Activated T-helper 2 cell treated with anti-CD3 and anti-CD28 coated beads, Interferon-gamma antibody, Interleukin-2, Interleukin-4, amounts not matched to agents 10 μg/mL and 5 μg/mL and 100 μg/mL, durations not matched to agents 14 hours and 24 hours and 36 hours (primary cell): ENCODE measurements at regions not wholly inside any gene's neighbourhood (a gene's known extent, or its start where the extent isn't known, plus 50 kb on each side); places are given as distances from the start of the nearest gene placed in this dataset.

Experiments
- DNase-seq: peaks from one replicate; pipeline ENCODE4 v3.0.0; 2021; ENCODE audit warnings: low spot score
- H3K27ac Mint-ChIP-seq: one replicate; pipeline ENCODE4 v1.8.0; 2021; ENCODE audit warnings: mixed read lengths
- H3K27me3 Mint-ChIP-seq: one replicate; pipeline ENCODE4 v1.8.0; 2021; ENCODE audit warnings: low read depth, mixed read lengths
- H3K36me3 Mint-ChIP-seq: one replicate; pipeline ENCODE4 v1.8.0; 2021; ENCODE audit warnings: low read depth, mixed read lengths
- H3K4me1 Mint-ChIP-seq: one replicate; pipeline ENCODE4 v1.8.0; 2021; ENCODE audit warnings: low read depth, mixed read lengths
- H3K4me3 Mint-ChIP-seq: one replicate; pipeline ENCODE4 v1.8.0; 2021; ENCODE audit warnings: low read depth, mild to moderate bottlenecking, moderate library complexity, mixed read lengths
- H3K9me3 Mint-ChIP-seq: one replicate; pipeline ENCODE4 v1.8.0; 2021; ENCODE audit warnings: mixed read lengths
- intact Hi-C: fragments of 100-400 bp; cut with micrococcal nuclease; formaldehyde crosslinking; loops from one replicate; pipeline ENCODE4 v1.15.1; 2023

DNA sequence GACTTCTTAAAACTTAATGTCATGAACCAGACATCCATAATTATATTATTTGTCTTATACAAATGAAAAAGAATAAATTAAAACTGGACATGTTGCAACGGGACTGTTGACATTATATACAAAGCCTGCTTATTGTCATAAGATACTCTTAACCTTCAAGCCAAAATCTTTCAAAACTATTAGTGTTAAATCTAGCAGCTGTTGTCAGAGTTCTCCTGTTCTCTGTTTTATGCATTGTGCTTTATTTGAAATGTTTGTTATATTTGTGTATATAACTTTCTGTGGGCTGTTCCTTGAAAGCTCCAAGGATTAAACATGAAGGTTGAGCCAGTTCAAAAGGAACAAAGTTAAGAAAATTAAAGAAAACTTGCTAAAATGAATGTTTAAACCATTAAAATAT lies 335.5 kb upstream of the NT5C1B start:
- Mint-ChIP-seq H3K4me3 (no peak overlapping the region), H3K4me1 (no peaks in the 10 kb centered on the region), H3K36me3 (no peaks in the 10 kb centered on the region), H3K27ac (no peak overlapping the region), H3K27me3 (no peaks in the 10 kb centered on the region), H3K9me3 (no peaks in the 10 kb centered on the region)
- intact Hi-C loops: no loop called here
- no peak for DNase-seq

- intact Hi-C loops: no loop called here
- no peak overlapping the region for H3K27ac Mint-ChIP-seq
- no peaks in the 10 kb centered on the region for H3K27me3 Mint-ChIP-seq
- H3K9me3 Mint-ChIP-seq: no peaks in the 10 kb centered on the region
- no peaks in the 10 kb centered on the region for H3K4me1 Mint-ChIP-seq
- no peaks in the 10 kb centered on the region for H3K36me3 Mint-ChIP-seq
- DNase-seq: no peak
- H3K4me3 Mint-ChIP-seq: no peak overlapping the region
These were observed 335.0 kb upstream of the NT5C1B start for GRCh38 chr2:18924386-18924785.

DNA sequence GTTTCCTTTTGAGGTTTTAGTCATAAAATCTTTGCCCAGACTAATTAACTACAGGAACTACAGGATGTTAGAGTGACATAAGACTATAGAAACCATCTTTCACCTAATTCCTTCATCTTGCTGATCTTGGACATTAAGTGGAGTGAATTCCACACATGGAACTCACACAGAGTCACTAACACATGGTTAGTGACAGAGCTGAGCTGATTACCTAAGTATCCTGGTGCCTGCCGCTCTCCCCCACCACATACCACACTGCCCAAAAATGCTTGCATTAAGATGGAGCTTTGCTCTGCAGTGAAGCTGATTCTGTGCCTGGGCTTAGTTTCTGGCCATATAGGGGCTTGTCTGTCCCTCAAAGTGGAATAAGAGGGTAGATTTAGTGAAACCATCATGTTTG lies 332.9 kb upstream of the NT5C1B start:
- H3K9me3 Mint-ChIP-seq: no peaks in the 10 kb centered on the region
- no peak overlapping the region for H3K4me3 Mint-ChIP-seq
- DNase-seq: no peak
- H3K27me3 Mint-ChIP-seq: no peaks in the 10 kb centered on the region
- intact Hi-C loops: no loop called here
- H3K36me3 Mint-ChIP-seq: no peaks in the 10 kb centered on the region
- no peaks in the 10 kb centered on the region for H3K4me1 Mint-ChIP-seq
- H3K27ac Mint-ChIP-seq: no peak overlapping the region

DNA sequence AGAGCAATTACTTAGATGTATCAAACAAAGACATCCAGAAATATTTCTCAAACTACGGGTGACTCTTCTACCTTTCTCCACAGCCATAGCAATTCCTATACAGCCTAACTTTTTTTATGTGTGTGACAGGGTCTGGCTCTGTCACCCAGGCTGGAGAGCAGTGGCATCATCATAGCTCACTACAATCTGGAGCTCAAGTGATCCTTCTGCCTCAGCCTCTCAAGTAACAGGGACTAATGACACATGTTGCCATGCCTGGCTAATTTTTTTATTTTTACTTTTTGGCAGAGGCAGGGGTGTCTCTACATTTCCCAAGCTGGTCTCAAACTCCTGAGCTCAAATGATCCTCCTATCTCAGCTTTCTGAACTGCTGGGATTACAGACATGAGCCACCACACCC lies 328.9 kb upstream of the NT5C1B start:
- Mint-ChIP-seq H3K36me3 (no peaks in the 10 kb centered on the region), H3K4me1 (no peaks in the 10 kb centered on the region), H3K27me3 (no peaks in the 10 kb centered on the region), H3K27ac (no peak overlapping the region), H3K4me3 (no peak overlapping the region), H3K9me3 (no peaks in the 10 kb centered on the region)
- intact Hi-C loops: no loop called here
- DNase-seq: no peak

DNA sequence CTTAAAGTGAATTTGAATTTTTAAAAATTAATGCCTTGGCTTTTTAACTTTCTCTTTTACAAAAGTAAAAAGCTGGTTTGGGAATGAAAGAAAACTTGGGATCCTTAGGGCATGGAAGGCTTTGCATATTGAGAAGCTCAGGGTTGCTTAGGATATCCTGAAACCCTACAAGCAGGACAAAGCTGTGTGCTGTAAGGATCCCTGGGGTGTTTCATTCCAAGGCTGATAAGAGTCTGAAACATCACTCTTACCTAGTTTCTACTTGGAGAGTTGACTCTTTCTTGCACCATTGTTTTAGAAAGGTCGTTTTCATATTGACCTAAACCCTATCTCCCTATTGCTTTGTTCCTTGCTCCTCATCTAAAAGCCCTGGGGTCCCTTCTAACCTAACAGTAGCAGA lies 325.9 kb upstream of the NT5C1B start:
- H3K4me1 Mint-ChIP-seq: no peaks in the 10 kb centered on the region
- no peaks in the 10 kb centered on the region for H3K36me3 Mint-ChIP-seq
- no peaks in the 10 kb centered on the region for H3K27me3 Mint-ChIP-seq
- H3K9me3 Mint-ChIP-seq: no peaks in the 10 kb centered on the region
- DNase-seq: no peak
- H3K27ac Mint-ChIP-seq: no peak overlapping the region
- intact Hi-C loops: no loop called here
- no peak overlapping the region for H3K4me3 Mint-ChIP-seq

DNA sequence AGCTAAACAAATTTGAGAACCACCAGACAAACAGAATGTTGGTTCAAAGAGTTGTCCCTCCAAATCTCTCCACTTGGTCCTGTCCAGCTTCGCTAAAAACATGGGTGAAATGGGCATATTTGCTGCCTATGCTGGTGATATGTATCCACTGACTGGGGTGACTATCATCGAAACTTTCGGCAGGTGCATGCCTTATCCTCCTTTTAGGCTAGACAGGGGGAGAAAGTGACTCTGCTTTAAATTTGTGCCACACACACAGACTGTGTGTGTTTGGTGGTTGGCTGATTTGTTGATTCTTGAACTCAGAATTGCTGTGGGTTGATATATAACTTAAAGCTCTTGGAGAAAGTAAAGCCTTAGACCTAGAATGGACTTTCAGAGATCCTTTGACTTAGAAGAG lies 324.1 kb upstream of the NT5C1B start:
- H3K36me3 Mint-ChIP-seq: no peaks in the 10 kb centered on the region
- no peak overlapping the region for H3K4me3 Mint-ChIP-seq
- no peaks in the 10 kb centered on the region for H3K4me1 Mint-ChIP-seq
- no peaks in the 10 kb centered on the region for H3K9me3 Mint-ChIP-seq
- H3K27me3 Mint-ChIP-seq: no peaks in the 10 kb centered on the region
- no peak for DNase-seq
- no peak overlapping the region for H3K27ac Mint-ChIP-seq
- intact Hi-C loops: no loop called here

DNA sequence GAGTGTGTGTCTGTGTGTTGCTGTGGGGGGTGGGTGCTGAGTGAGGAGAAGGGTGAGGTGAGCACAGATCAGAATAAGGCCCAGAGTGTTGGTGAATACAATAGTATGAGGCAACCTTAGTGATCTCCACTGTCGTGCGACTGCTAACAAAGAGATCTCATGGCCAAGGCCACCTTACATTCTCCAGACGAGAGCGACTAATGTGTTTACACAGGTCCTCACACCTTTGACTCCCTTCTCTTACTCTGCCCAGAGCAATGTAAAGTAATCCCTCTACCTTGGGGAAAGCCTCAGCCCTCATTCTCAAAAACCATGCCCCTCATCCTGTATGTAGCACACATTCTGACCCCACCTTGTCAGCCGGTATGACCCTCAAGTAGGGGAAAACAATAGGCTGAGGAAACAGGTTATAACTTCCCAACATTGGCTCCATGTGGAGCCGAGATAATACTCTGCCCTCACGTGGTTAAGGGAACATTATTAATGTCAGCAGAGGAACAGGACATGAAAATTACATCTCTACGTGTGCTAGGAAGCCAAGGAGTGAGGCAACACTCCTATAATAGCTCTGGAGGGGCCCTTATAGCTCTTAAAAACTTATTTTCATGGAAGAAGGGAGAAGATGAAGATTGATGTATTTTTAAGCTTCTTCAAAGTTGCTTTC lies 323.0 kb upstream of the NT5C1B start:
- DNase-seq: no peak
- Mint-ChIP-seq H3K27ac (no peak overlapping the region), H3K4me3 (no peak overlapping the region), H3K4me1 (no peaks in the 10 kb centered on the region), H3K36me3 (no peaks in the 10 kb centered on the region), H3K27me3 (no peaks in the 10 kb centered on the region), H3K9me3 (no peaks in the 10 kb centered on the region)
- intact Hi-C loops: no loop called here

DNA sequence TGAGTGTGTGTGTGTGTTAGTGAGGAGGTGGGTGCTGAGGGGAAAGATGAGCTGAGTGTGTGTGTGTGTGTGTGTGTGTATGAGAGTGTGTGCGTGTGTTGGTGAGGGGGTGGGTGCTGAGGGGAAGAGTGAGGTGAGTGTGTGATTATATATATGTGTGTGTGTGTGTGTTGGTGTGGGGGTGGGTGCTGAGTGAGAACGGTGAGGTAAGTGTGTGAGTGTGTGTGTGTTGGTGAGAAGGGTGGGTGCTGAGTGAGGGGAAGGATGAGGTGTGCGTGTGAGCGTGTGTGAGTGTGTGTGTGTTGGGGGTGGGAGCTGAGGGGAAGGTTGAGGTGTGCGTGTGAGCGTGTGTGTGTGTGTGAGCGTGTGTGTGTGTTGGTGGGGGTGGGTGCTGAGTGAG lies 322.0 kb upstream of the NT5C1B start:
- no peak for DNase-seq
- H3K9me3 Mint-ChIP-seq: no peaks in the 10 kb centered on the region
- intact Hi-C loops: no loop called here
- no peaks in the 10 kb centered on the region for H3K36me3 Mint-ChIP-seq
- no peak overlapping the region for H3K27ac Mint-ChIP-seq
- H3K4me3 Mint-ChIP-seq: no peak overlapping the region
- no peaks in the 10 kb centered on the region for H3K27me3 Mint-ChIP-seq
- H3K4me1 Mint-ChIP-seq: no peaks in the 10 kb centered on the region

- intact Hi-C loops: no loop called here
- H3K27ac Mint-ChIP-seq: no peak overlapping the region
- no peaks in the 10 kb centered on the region for H3K36me3 Mint-ChIP-seq
- no peaks in the 10 kb centered on the region for H3K27me3 Mint-ChIP-seq
- no peaks in the 10 kb centered on the region for H3K9me3 Mint-ChIP-seq
- H3K4me3 Mint-ChIP-seq: no peak overlapping the region
- no peaks in the 10 kb centered on the region for H3K4me1 Mint-ChIP-seq
- no peak for DNase-seq
These were observed 321.5 kb upstream of the NT5C1B start for GRCh38 chr2:18910843-18911242.

- intact Hi-C loops: no loop called here
- Mint-ChIP-seq H3K27ac (no peak overlapping the region), H3K9me3 (no peaks in the 10 kb centered on the region), H3K4me3 (no peak overlapping the region), H3K27me3 (no peaks in the 10 kb centered on the region), H3K4me1 (no peaks in the 10 kb centered on the region), H3K36me3 (no peaks in the 10 kb centered on the region)
- DNase-seq: no peak
These were observed 318.6 kb upstream of the NT5C1B start for GRCh38 chr2:18907937-18908336.

DNA sequence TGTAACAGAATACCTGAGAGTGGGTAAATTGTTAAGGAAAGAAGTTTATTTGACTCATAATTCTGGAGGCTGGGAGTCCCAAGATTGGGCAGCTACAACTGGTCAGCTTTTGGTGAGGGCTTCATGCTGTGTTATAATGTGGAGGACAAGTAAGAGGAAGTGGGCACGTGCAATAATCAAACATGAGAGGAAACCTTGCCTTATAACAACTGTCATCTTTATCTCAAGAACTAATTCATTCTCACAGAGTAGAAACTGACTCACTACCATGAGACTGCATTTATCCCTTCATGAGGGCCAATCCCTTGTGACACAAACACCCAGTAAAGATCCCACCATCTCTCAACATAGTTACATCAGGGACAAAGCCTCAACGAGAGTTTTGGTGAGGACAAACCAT lies 318.1 kb upstream of the NT5C1B start:
- intact Hi-C loops: no loop called here
- H3K4me3 Mint-ChIP-seq: no peak overlapping the region
- no peak for DNase-seq
- no peaks in the 10 kb centered on the region for H3K36me3 Mint-ChIP-seq
- H3K4me1 Mint-ChIP-seq: no peaks in the 10 kb centered on the region
- no peaks in the 10 kb centered on the region for H3K27me3 Mint-ChIP-seq
- H3K9me3 Mint-ChIP-seq: no peaks in the 10 kb centered on the region
- no peak overlapping the region for H3K27ac Mint-ChIP-seq

- Mint-ChIP-seq H3K27me3 (no peaks in the 10 kb centered on the region), H3K36me3 (no peaks in the 10 kb centered on the region), H3K9me3 (no peaks in the 10 kb centered on the region), H3K4me3 (no peak overlapping the region), H3K4me1 (no peaks in the 10 kb centered on the region), H3K27ac (no peak overlapping the region)
- intact Hi-C loops: no loop called here
- DNase-seq: no peak
These were observed 314.4 kb upstream of the NT5C1B start for GRCh38 chr2:18903750-18904149.

DNA sequence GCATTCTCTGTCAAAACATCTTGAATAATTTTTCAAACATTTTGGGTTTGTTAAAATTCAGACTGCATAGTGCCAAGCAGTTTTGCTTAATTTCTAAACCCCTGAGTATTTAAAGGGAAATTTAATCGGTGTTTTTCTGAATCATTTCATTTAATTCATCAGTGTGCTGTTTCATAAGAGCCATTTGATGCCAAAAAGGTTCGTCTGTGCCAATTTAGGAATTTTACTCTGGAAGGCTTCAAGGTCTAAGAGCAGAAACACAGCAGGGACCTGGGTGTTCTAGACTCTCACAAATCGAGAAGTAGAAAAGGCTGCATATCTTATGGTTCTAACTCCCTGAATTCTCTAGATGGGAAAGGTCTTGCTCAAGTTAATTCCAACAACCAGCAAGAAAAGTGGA lies 311.9 kb upstream of the NT5C1B start:
- H3K4me3 Mint-ChIP-seq: no peak overlapping the region
- no peaks in the 10 kb centered on the region for H3K4me1 Mint-ChIP-seq
- no peaks in the 10 kb centered on the region for H3K27me3 Mint-ChIP-seq
- no peaks in the 10 kb centered on the region for H3K36me3 Mint-ChIP-seq
- intact Hi-C loops: no loop called here
- H3K27ac Mint-ChIP-seq: no peak overlapping the region
- no peak for DNase-seq
- H3K9me3 Mint-ChIP-seq: no peaks in the 10 kb centered on the region

GRCh38 chr2:18900691-18901141 lies 311.3 kb upstream of the NT5C1B start:
- Mint-ChIP-seq H3K4me1 (no peaks in the 10 kb centered on the region), H3K27ac (no peak overlapping the region), H3K36me3 (no peaks in the 10 kb centered on the region), H3K27me3 (no peaks in the 10 kb centered on the region), H3K4me3 (no peak overlapping the region), H3K9me3 (no peaks in the 10 kb centered on the region)
- no peak for DNase-seq
- intact Hi-C loops: no loop called here
